GM04504 (cell line): ENCODE measurements at regions not wholly inside any gene's neighbourhood (a gene's known extent, or its start where the extent isn't known, plus 50 kb on each side); places are given as distances from the start of the nearest gene placed in this dataset.
A peak's percentile ranks its signal among the peaks of the same experiment; 100 is the strongest.
"Not testable (repeated sequence)": the region's sequence is repeated elsewhere in the genome, so short reads cannot be mapped to it uniquely, and the experiment has no call there.

Source experiments
- DNase-seq: peaks from one replicate; pipeline ENCODE4 v3.0.0-alpha.2; 2012; ENCODE audit warnings: low read depth

DNA sequence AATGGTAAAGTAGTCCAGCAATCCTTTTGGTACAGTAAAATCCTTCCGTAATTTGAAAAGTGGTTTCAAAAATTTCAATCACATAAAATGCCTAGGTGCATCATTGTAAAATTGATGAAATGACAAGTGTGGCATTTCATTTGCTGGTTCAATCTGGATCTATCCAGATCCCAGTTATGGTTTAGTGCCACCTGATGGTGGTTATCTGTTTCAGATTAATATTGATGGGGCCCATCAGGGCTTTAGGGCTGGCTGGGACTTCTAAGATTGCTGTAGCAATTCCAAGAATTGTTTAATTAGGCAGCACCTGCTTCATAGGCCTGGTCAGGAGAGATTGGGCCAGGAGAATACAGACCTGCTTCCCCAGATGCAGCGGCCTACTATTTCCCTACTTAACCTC, 55.5 kb upstream of the PIK3C3 start:
- no peak for DNase-seq

DNA sequence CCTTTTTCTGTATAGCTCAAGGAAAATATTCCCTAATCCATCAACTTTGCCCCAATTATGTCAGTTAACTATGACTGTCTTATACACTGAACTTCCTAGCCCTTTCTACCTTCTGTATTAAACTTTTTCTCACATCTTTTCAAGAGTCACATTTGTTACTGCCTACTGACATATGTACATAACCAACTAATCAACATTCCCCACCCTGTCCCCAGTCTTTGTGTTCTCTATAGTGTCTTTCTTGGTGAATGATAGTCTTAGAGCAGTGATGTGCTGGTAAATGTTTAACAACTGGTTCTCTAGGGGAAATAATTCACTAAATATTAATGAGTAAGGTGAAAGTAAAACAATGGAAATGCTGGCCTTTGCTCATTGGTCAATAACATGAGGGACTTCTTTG, 61.6 kb upstream of the PIK3C3 start:
- no peak for DNase-seq

DNA sequence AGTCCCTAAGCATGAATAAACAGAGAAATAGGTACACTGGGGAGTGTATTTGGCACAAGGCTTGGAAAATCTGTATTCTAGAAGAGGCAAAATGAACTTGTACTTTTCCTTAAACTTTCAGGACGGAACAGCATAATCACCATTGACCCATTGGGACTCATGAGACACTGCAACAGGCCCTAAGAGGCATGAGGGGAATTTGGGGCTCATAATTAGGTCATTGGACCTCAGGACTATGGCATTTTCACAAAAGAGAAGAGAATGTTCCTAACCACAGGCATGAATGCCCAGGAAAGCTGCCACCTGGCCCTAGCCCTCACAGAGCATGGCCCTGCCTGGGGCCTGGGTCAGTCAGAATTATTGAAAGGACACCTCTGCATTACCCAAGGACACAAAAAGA, 67.9 kb upstream of the PIK3C3 start:
- no peak for DNase-seq

DNA sequence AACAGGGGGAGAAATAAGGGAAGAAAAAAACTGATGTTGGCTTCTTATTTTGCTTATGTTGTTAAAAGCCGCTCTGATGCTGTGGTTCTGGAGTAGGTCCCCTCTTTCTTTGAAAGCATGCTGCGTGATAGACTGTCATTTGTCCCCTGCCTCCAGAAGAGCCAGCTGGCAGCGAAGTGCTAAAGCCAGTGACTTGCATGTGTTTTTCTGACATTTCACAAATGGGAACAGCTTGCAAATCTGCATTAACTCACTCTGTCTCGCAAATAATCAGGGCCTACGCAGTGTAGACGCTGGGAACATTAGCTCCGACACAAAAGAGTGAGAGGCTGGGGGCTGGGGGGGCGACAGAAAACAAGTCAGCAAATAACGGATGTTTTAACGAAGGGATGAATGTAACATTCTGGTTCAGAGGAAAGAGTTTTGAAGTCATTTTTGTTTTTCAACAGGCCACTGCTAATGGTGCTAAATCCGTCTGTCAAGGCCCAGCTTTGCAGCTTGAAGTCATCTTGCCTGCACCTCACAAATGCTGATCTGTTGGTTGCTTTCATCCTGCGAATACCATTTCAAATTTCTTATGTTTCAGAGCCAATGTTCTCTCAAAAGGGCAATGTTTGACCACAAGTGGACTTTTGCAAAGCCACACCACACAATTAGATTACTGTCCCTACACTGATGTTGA, 68.8 kb upstream of the PIK3C3 start:
- DNase-seq, result no peak

DNA sequence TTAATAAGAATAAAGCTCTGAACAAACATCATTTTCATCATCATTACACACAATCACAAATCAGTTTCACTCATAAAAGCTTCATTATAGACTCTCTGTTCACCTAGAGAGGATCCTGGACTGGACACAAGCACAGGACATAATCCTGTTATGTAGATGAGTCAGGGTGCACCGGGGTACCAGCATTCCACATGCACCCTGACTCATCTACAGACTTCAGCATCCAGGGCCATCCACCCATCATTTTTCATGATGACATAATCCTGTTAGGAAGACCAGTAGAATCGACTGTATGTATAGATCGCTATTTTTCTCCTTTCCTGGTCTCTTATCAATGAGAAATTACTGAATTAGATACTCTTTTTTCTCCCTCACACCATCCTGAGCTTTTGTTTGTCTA, 73.7 kb upstream of the PIK3C3 start:
- peak; percentile 31 for DNase-seq

DNA sequence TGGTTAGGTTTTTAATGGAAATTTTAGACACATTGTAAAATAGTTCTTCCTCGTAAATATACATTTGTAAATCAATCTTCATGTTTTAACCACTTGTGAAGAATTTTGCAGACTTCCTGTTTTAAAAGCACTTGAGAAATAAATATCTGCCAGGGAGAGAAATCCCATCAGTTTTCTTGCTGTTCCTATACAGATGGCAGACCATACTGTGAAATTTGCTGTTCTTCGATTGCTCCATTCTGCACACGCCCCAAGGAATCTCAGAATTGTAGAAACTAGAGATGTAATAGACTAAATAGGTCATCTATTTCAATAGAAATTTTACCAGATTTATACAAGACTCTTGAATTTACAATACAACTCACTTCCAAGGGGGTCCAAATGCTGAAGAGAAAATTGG, 75.8 kb upstream of the PIK3C3 start:
- no peak for DNase-seq

DNA sequence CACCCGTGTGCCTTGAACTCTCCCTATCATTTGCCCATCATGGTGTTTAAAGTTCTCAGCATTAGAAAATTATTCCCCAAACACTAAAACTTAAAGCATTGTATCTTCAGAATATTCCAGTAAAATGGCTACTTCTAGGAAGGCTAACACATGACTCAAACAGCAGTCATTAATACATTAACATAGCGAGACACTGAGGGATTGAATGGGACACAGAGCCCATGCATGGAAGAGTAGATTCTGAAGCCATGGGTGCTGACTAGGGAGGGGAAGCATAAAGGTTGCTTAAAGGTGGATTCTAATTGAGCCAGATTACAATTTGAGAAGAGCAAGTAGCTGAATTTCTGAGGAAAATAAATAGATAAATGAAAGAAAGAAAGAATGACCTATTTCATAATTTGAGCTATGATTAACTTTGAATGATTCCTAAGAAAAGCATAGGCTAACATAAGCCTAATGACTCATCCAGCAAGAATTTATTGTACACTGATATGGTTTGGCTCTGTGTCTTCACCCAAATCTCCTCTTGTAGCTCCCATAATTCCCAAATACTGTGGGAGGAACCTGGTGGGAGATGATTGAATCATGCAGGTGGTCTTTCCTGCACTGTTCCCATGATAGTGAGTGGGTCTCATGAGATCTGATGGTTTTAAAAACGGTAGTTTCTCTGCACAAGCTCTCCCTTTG, 79.8 kb upstream of the PIK3C3 start:
- DNase-seq, result no peak

DNA sequence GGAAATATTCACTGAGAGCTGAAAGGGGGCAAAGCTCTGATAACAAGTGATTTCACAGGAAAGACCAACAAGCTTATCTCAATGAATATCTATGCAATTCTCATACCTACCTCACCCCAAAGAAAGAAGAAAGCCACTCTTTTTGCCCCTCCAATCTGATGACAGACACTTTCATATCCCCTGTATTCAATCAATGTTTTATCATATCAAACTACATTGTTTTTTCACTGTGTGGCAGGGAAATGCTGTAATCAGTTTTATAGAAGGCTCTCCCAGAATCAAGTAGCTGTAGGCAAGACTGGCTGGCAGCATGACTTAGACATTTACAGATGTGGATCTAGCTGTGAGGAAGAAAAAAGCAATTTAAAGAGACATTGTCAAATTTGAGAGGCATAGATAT, 81.3 kb upstream of the PIK3C3 start:
- no peak for DNase-seq

DNA sequence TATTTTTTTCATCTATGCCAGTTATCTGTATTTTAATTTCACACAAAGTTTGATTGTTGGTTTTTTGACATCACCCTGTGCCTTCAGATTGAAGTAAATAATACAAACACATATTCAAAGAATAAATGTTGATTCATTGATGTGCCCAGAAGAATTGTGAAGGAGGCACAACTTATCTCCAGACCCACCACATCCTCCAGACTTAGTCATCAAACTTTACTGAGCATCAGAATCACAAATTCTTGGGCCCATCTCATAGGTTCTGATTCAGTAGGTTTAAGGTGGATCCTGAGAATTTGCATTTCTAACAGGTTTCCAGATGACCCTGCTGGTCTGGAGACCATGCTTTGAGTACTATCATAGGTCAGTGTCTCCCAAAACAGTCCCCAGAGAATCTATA, 82.8 kb upstream of the PIK3C3 start:
- no peak for DNase-seq

DNA sequence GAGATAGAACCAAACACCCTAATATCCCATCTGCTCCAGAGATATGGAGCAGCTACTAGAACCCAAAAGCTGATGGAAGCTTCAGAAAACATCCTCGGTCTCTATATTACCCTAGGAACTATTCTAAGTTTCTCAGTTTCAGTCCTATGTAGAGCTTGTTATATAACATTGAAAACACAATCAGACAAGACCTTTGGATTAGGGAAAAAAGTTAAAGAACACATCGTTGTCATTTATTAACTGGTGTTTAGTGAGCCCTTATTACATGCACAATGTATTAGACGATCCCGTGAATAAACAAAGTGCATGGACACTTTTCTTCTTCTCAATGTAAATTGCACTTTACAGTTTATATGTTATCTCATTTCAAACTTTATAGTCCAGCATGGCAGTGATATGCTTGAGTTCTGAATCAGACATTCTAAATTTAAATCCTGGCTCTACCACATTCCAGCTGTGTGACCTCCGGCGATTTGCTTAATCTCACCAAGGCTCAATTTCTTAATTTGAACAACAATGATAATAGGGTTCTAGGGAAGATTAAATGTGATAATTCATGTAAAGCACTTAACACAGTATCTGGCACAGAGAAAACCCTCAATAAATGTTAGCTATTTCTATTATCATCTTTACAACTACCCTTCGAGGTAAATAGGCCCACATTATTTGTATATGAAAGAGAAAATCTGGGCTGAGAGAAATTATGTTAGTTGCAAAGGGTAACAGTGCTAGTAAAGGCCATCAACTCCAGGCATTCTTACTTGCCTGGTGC, 83.6 kb upstream of the PIK3C3 start:
- DNase-seq, result no peak

DNA sequence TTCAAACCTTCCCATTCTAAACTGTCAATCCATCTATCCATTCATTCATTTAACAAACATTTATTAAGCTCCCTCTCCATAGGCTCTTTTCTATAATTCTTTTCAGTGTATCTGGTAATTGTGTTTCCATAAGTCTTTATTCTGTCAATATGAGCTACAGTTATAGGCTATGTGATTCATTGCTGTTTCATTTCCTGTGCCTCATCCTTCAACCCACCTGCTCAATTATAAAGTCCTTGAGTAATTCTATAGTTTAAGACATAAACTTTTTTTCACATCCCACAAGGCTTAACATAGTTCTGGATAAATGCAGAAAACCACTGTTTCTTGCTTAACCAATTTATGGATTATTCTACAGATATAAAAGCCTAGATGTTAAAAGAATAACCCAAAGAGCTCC, 84.2 kb upstream of the PIK3C3 start:
- DNase-seq, result no peak

DNA sequence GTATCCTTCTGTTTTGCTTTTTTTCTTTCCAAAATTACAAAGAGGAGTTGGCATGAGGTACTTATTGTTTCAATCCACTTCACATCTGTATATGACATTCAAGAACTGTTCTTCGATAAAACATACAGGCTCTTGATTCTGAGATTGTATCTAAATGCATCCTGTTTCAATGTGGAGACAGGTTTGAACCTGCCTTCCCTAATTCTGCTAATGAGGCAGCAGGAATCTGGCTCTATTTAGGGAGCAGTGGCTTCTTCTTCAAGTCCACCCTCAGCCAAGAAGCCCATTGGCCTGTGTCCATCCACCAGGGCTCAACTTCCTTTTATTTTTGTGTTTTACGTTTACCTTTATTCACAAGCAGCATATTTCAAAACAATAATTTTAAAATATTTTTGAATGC, 84.8 kb upstream of the PIK3C3 start:
- DNase-seq, result no peak

DNA sequence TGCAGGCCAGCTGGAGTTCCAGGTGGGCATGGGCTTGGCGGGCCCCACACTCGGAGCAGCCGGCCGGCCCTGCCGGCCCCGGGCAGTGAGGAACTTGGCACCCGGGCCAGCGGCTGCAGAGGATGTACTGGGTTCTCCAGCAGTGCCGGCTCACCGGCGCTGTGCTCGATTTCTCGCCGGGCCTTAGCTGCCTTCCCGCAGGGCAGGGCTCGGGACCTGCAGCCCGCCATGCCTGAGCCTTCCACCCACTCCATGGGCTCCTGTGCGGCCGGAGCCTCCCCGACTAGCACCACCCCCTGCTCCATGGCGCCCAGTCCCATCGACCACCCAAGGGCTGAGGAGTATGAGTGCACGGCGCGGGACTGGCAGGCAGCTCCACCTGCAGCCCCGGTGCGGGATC, 89.2 kb upstream of the PIK3C3 start:
- DNase-seq, result not testable (repeated sequence)

DNA sequence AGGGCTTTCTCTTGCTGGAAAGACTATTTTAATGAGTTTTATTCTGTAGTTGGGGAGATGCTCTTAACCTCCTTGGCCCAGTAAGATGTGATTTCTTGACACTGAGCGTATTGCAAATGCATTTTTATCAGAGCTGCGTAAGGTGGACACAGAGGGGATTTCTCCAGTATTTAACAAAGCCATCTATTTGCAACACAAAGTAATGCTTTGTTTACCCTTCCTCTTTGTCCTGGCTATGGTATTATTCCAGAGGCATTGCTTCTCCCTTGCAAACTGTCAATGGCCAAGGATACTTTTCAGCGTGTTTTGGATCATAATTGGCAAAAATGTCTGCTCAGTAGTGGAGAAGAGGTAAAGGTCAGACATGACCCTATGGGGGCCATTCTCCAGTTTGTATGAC, 90.8 kb upstream of the PIK3C3 start:
- no peak for DNase-seq

DNA sequence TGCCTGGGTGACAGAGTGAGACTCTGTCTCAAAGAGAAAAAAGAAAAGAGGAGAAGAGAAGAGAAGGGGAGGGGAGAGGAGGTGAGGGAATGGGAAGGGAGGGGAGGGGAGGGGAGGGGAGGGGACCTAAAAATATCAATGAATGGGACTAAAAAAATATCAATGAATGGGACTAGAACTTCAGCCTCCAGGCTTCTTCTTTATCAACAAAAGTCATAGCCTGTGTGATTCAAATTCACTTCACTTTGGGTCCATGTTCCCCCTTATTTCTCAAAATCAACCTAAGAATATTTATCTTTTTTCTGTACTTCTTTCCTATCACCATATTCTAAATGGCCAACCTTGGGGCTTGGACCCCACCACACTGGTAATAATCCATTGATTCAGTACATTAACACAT, 92.1 kb upstream of the PIK3C3 start:
- DNase-seq, result no peak

DNA sequence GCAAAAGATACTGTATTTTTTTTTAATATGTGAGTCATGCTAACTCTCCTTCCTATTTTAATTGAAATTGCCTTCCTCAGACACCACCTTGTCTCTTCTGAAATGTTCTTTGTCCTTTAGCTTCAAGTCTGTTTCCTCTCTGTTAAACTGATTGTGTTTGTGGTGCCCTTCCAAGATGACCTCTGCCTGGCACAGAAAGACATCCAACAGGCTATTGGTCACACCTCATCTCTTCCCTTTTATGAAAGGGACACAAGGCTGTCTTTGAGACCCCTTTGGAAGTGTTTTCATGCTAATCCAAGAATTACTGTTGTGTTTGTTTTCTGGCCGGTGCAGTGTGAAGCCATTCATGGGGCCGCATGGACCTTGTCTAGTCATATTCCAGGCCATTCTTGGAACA, 94.0 kb upstream of the PIK3C3 start:
- DNase-seq, result no peak

DNA sequence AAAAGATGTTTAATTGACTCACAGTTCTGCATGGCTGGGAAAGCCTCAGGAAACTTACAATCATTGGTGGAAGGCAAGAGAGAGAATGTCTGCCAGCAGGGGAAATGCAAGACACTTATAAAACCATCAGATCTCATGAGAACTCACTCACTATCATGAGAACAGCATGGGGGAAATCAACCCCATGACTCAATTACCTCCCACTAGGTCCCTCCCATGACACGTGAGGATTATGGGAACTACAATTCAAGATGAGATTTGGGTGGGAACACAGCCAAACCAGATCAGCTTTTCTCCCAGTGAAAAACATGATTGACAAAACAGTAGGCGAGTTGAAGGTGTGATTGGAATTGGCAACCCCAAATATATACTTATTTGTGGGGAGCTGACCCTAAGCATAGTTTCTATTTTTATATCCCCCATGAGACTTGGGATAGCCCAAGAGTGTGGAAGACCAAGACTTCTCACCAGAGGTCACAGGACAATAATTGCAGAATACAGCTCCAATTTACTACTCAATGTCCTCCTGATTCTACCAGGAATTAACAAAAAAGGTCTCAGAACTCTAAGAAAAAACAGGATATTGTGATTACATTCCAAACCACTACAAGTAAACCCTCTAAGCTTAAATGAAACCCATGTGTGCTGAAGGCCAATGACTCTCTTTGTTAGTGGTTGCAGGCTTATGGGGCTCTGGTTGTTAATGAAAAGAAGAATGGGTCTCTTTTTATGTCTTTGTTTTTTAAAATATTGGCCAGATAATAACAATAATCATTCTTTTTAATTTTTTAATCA, 96.1 kb upstream of the PIK3C3 start:
- no peak for DNase-seq

DNA sequence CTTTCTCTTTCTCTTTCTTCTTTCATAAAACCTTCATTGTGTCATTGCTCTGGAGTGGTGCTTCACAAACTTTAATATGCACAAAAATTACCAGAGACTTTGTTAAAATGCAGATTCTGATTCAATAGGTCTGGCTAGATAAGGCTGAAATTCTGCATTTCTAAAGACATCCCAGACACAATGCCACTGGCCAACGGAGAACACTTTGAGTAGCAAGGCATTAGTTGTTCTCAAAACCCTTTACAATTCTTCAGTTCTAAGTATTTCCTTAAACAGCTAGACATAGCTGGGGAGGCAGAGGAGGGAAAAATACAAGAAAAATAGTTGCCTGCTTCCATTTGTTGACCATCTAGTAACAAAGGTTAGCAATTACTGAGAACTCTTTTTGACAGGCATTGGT, 101.8 kb upstream of the PIK3C3 start:
- DNase-seq, result no peak

DNA sequence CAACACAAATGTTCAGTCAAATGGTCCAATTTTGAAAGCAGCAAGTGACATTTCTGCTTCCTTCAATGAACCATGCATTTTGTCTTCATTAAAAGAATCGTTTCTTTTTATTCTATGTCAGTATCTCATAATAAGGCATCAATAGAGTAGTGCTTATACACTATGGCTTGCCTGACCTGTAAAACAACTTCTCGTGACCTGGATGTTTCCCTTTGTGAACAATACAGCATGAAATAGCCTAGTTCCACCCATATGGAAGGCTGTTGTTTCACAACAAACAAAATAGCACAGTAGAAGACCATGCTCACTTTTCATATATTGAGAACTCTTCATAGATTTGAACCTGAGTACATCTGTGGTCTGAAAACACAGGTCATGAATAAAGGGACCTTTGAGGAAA, 104.3 kb upstream of the PIK3C3 start:
- DNase-seq, result no peak

DNA sequence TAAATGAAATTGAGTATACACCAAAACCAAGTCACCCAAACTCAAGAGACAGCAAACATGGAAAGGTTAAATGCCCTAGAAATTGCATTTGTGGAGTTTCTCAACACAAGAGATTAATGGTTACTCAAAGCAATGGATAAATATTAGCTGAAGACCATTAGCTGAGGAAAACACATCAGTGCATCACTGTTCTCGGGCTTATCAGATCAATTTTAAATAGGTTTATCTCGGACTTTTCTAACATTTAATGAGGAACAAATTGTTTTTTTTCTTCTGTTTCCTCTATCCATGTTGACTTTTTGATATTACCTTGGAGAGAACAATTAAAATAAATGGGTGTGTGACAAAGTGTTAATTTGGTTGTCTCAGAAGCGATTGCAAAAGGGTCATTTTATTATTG, 105.4 kb upstream of the PIK3C3 start:
- no peak for DNase-seq

DNA sequence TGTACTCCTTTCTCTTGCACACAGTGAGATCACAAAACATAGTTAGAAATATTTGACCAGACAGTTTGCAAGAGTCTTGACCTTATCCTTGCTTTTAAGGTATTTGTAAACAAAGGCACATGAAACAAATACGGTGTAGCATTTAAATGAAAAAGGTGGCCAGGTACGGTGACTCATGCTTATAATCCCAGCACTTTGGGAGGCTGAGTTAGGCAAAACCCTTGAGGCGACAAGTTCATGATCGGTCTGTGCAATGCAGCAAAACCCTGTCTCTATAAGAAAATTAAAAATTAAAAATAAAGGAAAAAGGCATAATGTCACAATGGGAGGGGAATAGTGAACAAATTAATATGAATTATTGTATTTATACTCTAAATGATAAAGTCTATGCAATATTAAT, 109.5 kb upstream of the PIK3C3 start:
- DNase-seq, result no peak

DNA sequence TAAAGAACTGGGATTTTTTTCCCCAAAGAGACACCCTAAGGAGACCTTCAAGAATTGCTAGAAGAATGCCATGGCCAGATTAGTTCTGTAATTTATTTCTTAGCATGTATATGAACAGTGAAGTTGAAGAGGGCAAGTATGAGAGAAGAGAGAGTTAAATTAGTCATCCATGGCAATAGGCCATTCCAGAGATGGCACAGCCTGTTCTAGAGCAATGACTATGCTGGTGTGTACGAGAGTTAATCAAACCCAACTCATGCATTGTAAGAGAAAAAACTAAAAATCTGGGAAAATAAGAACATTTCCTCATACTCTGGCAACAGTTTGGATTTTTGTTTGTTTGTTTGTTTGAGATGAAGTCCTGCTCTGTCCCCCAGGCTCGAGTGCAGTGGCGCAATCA, 112.1 kb upstream of the PIK3C3 start:
- DNase-seq, result no peak
